HG02943 (cell line): ENCODE measurements at regions not wholly inside any gene's neighbourhood (a gene's known extent, or its start where the extent isn't known, plus 50 kb on each side); places are given as distances from the start of the nearest gene placed in this dataset.

Experiments
- ATAC-seq: cut with Tn5 transposase; IDR thresholded peaks from one replicate; pipeline ENCODE4 v1.9.1; 2021; ENCODE audit warnings: mild to moderate bottlenecking, low read depth, moderate library complexity; ENCODE audit not compliant: unreplicated experiment

GRCh38 chr5:104702212-104702611 lies 1139.6 kb upstream of the NUDT12 start:
- no peak for ATAC-seq

DNA sequence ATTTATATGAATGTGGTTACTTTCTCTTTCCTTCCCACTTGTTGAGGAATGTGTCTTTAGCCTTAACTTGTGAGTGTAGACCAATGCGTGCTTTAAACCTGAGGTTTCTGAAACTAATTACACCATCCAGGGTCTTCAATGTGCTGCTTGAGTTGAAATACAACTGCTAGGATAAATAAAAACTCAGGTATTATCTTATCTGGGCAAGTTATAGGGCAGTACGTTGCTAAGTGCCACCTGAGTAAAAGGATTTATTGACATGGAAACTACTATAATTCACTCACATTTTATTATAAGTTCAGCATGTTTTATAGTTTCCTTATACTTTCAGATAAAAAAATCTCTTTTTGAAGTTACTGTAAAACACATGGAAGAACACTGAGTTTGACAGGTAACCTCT lies 1136.8 kb upstream of the NUDT12 start:
- ATAC-seq: no peak

DNA sequence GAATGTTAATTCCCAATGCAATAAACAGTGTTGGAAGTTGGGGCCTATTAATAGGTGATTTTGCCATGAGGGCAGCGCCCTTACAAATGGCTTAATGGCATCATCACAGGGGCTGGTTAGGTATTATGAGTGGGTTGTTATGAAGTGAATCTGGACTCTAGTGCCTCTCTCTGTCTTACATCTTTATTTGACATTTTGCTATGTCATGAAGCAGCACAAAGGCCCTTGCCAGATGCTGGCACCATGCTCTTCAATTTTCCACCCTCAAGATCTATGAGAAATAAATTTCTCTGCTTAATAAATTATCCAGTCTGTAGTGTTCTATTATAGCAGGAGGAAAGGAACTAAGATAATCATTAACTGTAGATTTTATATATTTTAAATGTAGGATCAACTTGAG lies 1098.7 kb upstream of the NUDT12 start:
- ATAC-seq: no peak

GRCh38 chr5:104659497-104659896 lies 1096.9 kb upstream of the NUDT12 start:
- no peak for ATAC-seq

DNA sequence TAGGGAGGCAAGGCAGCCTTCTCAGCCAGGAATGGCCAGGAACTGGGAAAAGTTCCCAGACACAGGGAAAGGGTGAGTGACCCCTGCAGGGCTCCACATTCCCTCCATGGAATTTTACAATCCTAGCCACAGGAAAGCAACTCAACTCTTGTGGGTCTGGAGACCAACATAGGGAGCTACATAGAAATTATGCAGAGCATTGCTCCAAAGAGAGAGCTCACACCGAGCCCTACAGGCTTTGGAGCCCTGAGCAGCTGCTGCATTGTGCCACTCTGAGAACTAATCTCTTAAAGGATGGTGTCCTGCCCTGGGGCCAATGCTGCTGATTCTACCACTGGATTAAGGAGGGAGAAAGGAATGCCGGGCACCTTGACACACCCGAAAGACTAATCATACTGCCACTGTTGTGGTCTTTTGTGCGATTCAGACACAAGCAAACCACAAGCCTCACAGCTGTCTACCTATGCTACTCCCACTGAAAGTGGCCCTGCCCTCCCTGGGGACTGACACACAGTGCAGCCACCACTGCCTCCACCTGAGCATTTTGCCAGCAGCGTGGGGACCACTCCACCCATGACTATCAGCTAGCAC lies 1089.8 kb upstream of the NUDT12 start:
- ATAC-seq: no peak

GRCh38 chr5:104650313-104651055 lies 1087.9 kb upstream of the NUDT12 start:
- ATAC-seq: no peak

DNA sequence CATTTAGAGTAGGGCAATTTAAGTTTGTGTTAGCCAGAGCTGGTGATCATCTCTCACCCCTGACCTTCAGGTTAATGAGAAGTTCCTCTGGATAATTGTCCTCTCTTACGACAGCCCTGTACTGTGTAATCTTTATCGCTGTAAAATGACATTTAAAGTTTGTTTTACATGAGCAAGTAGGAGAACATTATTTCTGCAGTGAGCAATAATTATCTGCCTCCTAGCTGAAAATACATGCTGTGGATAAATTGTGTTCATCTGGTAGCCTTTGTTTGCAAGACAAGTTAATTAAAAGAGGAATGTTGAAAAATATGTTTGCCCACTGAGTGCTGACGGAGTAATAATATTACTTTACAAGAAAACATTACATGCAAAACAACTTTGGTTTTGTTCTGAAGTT lies 1083.8 kb upstream of the NUDT12 start:
- no peak for ATAC-seq

GRCh38 chr5:104643320-104643719 lies 1080.7 kb upstream of the NUDT12 start:
- no peak for ATAC-seq

DNA sequence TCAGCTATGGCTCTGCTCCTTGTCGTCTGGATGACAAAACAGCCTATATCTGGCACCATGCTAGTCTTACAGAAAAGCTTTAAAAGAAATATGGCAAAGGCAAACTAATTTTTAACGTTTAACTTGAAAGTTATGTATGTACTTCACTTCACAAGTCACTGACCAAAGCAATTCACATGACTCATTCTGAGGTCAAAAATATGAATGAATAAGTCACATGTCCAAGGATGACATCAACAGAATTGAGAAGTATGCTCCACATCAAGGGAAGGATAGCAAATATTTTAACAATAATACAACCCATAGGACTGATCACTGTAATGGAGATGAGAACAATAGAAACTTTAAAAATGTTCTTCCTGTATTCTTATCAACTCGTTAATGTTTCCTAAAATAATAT lies 1072.6 kb upstream of the NUDT12 start:
- ATAC-seq: no peak

- ATAC-seq: no peak
These were observed 1066.3 kb upstream of the NUDT12 start for GRCh38 chr5:104628911-104629310.

DNA sequence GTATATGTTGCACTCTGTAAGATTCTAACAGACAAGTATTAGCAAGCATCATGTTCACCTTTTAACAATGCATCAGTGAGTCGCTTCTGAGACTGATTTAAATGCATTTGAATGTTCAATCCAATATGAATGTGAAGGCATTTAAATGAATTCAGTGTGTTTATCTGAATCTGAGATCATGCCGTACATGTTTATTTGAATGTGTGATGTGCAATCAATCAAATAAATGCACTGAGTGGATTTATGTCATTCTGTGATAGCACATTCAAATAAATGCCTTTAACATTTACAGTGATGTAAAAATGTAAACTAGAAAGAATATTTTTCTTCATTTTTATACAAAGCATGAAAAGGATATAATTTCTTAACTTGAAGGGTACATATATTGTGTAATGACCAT lies 1063.5 kb upstream of the NUDT12 start:
- no peak for ATAC-seq

- no peak for ATAC-seq
These were observed 1049.4 kb upstream of the NUDT12 start for GRCh38 chr5:104612005-104612404.

- no peak for ATAC-seq
These were observed 1048.7 kb upstream of the NUDT12 start for GRCh38 chr5:104611135-104611767.

GRCh38 chr5:104606258-104606829 lies 1043.8 kb upstream of the NUDT12 start:
- ATAC-seq: no peak

DNA sequence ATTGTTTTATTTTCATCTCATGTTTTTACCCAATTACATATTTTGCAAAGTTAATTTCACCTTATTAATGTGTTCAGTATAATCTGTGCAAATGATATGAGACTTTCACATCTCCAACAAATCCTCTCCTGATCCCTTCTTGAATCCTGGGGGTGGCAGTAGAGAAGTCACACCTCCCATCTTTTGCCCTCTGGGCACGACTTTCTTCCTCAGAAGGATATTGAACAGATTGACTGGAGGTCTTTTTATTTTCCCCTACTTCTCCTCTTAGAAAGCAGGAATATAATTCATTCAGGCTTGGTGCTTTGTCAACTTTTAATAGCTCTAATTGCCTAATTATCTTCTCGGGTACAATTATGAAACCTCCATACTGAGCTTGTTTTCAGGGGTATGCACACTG lies 1037.1 kb upstream of the NUDT12 start:
- ATAC-seq: no peak

GRCh38 chr5:104598285-104598684 lies 1035.7 kb upstream of the NUDT12 start:
- no peak for ATAC-seq

DNA sequence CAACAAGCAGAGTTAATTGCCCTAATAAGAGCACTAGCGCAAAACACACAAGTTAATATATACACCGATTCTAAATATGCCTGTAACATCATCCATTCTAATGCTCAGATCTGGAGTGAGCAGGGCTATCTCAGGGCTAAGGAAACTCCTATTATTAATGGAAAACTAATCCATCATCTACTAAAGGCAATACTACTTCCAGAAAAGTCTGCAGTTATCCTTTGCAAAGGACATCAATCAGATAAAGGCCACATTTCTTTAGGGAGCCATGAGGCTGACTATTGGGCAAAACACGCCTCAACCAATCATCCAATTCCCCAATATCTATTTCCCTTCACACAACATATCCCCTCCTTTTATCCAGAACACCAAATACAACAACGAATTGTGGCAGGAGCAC lies 1032.3 kb upstream of the NUDT12 start:
- ATAC-seq: no peak

- no peak for ATAC-seq
These were observed 1014.1 kb upstream of the NUDT12 start for GRCh38 chr5:104576677-104577076.

GRCh38 chr5:104573949-104574709 lies 1011.5 kb upstream of the NUDT12 start:
- ATAC-seq: no peak

GRCh38 chr5:104569621-104570020 lies 1007.0 kb upstream of the NUDT12 start:
- no peak for ATAC-seq

DNA sequence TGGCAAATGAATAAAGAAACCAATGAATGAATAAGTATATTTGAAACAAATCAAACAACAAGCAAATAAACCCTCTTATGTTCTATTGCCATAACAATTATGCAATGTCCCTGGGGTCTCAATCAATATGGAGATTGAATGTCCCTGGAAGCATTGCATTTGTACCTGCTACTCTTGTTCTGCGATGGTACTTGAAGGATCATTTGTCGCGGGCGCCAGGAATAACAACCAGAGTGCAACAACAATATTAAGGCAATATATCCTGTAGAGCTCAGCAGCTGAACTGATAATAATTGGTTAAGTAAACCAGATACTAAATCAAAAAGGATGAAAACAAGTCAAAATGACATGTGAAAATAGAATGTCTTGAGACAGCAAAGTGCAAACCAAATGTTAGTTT lies 1001.9 kb upstream of the NUDT12 start:
- ATAC-seq: no peak
